ENCODE measurements at regions not wholly inside any gene's neighbourhood (a gene's known extent, or its start where the extent isn't known, plus 50 kb on each side); places are given as distances from the start of the nearest gene placed in this dataset.

GRCh38 chr12:126507231-126507630 lies 1442.0 kb downstream of the AACS start (continued):
- TF ChIP-seq, protein P1, sequence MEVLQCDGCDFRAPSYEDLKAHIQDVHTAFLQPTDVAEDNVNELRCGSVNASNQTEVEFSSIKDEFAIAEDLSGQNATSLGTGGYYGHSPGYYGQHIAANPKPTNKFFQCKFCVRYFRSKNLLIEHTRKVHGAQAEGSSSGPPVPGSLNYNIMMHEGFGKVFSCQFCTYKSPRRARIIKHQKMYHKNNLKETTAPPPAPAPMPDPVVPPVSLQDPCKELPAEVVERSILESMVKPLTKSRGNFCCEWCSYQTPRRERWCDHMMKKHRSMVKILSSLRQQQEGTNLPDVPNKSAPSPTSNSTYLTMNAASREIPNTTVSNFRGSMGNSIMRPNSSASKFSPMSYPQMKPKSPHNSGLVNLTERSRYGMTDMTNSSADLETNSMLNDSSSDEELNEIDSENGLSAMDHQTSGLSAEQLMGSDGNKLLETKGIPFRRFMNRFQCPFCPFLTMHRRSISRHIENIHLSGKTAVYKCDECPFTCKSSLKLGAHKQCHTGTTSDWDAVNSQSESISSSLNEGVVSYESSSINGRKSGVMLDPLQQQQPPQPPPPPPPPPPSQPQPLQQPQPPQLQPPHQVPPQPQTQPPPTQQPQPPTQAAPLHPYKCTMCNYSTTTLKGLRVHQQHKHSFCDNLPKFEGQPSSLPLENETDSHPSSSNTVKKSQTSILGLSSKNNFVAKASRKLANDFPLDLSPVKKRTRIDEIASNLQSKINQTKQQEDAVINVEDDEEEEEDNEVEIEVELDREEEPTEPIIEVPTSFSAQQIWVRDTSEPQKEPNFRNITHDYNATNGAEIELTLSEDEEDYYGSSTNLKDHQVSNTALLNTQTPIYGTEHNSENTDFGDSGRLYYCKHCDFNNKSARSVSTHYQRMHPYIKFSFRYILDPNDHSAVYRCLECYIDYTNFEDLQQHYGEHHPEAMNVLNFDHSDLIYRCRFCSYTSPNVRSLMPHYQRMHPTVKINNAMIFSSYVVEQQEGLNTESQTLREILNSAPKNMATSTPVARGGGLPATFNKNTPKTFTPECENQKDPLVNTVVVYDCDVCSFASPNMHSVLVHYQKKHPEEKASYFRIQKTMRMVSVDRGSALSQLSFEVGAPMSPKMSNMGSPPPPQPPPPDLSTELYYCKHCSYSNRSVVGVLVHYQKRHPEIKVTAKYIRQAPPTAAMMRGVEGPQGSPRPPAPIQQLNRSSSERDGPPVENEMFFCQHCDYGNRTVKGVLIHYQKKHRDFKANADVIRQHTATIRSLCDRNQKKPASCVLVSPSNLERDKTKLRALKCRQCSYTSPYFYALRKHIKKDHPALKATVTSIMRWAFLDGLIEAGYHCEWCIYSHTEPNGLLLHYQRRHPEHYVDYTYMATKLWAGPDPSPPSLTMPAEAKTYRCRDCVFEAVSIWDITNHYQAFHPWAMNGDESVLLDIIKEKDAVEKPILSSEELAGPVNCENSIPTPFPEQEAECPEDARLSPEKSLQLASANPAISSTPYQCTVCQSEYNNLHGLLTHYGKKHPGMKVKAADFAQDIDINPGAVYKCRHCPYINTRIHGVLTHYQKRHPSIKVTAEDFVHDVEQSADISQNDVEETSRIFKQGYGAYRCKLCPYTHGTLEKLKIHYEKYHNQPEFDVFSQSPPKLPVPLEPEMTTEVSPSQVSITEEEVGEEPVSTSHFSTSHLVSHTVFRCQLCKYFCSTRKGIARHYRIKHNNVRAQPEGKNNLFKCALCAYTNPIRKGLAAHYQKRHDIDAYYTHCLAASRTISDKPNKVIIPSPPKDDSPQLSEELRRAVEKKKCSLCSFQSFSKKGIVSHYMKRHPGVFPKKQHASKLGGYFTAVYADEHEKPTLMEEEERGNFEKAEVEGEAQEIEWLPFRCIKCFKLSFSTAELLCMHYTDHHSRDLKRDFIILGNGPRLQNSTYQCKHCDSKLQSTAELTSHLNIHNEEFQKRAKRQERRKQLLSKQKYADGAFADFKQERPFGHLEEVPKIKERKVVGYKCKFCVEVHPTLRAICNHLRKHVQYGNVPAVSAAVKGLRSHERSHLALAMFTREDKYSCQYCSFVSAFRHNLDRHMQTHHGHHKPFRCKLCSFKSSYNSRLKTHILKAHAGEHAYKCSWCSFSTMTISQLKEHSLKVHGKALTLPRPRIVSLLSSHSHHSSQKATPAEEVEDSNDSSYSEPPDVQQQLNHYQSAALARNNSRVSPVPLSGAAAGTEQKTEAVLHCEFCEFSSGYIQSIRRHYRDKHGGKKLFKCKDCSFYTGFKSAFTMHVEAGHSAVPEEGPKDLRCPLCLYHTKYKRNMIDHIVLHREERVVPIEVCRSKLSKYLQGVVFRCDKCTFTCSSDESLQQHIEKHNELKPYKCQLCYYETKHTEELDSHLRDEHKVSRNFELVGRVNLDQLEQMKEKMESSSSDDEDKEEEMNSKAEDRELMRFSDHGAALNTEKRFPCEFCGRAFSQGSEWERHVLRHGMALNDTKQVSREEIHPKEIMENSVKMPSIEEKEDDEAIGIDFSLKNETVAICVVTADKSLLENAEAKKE (CRISPR knock-in tag; IDR thresholded peaks at IDR 0.05) = no peak
- TF ChIP-seq, protein P2, sequence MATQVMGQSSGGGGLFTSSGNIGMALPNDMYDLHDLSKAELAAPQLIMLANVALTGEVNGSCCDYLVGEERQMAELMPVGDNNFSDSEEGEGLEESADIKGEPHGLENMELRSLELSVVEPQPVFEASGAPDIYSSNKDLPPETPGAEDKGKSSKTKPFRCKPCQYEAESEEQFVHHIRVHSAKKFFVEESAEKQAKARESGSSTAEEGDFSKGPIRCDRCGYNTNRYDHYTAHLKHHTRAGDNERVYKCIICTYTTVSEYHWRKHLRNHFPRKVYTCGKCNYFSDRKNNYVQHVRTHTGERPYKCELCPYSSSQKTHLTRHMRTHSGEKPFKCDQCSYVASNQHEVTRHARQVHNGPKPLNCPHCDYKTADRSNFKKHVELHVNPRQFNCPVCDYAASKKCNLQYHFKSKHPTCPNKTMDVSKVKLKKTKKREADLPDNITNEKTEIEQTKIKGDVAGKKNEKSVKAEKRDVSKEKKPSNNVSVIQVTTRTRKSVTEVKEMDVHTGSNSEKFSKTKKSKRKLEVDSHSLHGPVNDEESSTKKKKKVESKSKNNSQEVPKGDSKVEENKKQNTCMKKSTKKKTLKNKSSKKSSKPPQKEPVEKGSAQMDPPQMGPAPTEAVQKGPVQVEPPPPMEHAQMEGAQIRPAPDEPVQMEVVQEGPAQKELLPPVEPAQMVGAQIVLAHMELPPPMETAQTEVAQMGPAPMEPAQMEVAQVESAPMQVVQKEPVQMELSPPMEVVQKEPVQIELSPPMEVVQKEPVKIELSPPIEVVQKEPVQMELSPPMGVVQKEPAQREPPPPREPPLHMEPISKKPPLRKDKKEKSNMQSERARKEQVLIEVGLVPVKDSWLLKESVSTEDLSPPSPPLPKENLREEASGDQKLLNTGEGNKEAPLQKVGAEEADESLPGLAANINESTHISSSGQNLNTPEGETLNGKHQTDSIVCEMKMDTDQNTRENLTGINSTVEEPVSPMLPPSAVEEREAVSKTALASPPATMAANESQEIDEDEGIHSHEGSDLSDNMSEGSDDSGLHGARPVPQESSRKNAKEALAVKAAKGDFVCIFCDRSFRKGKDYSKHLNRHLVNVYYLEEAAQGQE (IDR thresholded peaks at IDR 0.05; ENCODE audit: unreplicated experiment) = no peak
- no peak for TF ChIP-seq POLR2AphosphoS5 (IDR thresholded peaks at IDR 0.05; ENCODE audit: low read depth)
- TF ChIP-seq ZNF331 (CRISPR knock-in tag; IDR thresholded peaks at IDR 0.05; ENCODE audit: low read depth) = no peak

DNA sequence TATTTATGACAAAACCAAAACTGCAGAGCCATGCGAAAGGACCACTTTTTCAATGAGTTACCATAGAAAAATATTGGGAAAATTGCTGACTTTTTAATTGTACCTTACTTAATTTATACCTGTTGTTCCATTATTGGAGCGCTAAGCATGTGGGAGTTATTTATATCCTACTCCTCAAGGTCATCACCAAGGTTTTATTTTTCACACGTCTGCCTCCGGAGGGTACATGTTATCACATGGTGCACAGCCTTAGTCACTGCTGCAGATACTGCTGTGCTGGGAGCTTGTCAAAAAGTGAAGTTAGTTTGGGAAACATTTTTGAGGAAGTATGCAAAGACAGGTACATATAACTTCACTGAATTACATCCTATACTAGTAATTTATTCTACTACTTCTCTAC lies 1444.3 kb downstream of the AACS start:
- DNase-seq (ENCODE audit: low spot score) (no peak), ATAC-seq (no peak)
- H3K4me1 ChIP-seq (ENCODE audit: insufficient read depth) = no peaks in the 10 kb centered on the region
- H3K27me3 Mint-ChIP-seq (ENCODE audit: insufficient read depth, low read depth, poor library complexity) = no peaks in the 10 kb centered on the region
- no peak overlapping the region for H3K27ac ChIP-seq (ENCODE audit: low read depth)
- no peak overlapping the region for H3K4me3 ChIP-seq
- no peaks in the 10 kb centered on the region for H3K27me3 ChIP-seq (ENCODE audit: insufficient read depth)
- H3K4me3 Mint-ChIP-seq = no peak overlapping the region
- no peaks in the 10 kb centered on the region for H3K79me2 ChIP-seq (replicated peaks; ENCODE audit: insufficient read depth)
- H3K9me2 ChIP-seq (ENCODE audit: insufficient read depth) = no peaks in the 10 kb centered on the region
- no peaks in the 10 kb centered on the region for H3K36me3 ChIP-seq (ENCODE audit: insufficient read depth)
- no peak overlapping the region for H3K4me2 ChIP-seq
- H4K20me1 ChIP-seq (replicated peaks; ENCODE audit: insufficient read depth) = no peaks in the 10 kb centered on the region
- peaks cover 90% of the 10 kb centered on the region for H3K9me3 Mint-ChIP-seq
- H3K4me1 Mint-ChIP-seq = no peaks in the 10 kb centered on the region
- peaks cover 35% of the 10 kb centered on the region; the same call in 2 of the 3 replicates for H3K36me3 Mint-ChIP-seq (ENCODE audit: low read depth)
- no peaks in the 10 kb centered on the region for H3F3A ChIP-seq (replicated peaks; ENCODE audit: low read depth)
- no peak for TF ChIP-seq NANOG (IDR thresholded peaks at IDR 0.05; ENCODE audit: borderline replicate concordance)
- no peak for TF ChIP-seq EZH2 (IDR thresholded peaks at IDR 0.05; ENCODE audit: low read depth, unreplicated experiment)
- TF ChIP-seq, protein P3, sequence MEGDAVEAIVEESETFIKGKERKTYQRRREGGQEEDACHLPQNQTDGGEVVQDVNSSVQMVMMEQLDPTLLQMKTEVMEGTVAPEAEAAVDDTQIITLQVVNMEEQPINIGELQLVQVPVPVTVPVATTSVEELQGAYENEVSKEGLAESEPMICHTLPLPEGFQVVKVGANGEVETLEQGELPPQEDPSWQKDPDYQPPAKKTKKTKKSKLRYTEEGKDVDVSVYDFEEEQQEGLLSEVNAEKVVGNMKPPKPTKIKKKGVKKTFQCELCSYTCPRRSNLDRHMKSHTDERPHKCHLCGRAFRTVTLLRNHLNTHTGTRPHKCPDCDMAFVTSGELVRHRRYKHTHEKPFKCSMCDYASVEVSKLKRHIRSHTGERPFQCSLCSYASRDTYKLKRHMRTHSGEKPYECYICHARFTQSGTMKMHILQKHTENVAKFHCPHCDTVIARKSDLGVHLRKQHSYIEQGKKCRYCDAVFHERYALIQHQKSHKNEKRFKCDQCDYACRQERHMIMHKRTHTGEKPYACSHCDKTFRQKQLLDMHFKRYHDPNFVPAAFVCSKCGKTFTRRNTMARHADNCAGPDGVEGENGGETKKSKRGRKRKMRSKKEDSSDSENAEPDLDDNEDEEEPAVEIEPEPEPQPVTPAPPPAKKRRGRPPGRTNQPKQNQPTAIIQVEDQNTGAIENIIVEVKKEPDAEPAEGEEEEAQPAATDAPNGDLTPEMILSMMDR (conservative IDR thresholded peaks at IDR 0.05; ENCODE audit: low read depth in 2 of 2) = no peak
- no peak for TF ChIP-seq EZH2phosphoT487 (IDR thresholded peaks at IDR 0.05; ENCODE audit: unreplicated experiment)
- TF ChIP-seq ETS1 (IDR thresholded peaks at IDR 0.05) = no peak
- TF ChIP-seq CREB1 (CRISPR knock-in tag; IDR thresholded peaks at IDR 0.05; ENCODE audit: low read depth) = no peak
- no peak for TF ChIP-seq POLR2AphosphoS5 (IDR thresholded peaks at IDR 0.05; ENCODE audit: low read depth)
- no peak for TF ChIP-seq ZNF331 (CRISPR knock-in tag; IDR thresholded peaks at IDR 0.05; ENCODE audit: low read depth)
- no peak for TF ChIP-seq ZNF114 (CRISPR knock-in tag; IDR thresholded peaks at IDR 0.05)
- no peak for TF ChIP-seq STAT1 (IDR thresholded peaks at IDR 0.05; ENCODE audit: unreplicated experiment)
- H3K27ac Mint-ChIP-seq = no peak overlapping the region
- H2AFZ ChIP-seq = no peak overlapping the region
